ENCODE measurements at regions not wholly inside any gene's neighbourhood (a gene's known extent, or its start where the extent isn't known, plus 50 kb on each side); places are given as distances from the start of the nearest gene placed in this dataset.

DNA sequence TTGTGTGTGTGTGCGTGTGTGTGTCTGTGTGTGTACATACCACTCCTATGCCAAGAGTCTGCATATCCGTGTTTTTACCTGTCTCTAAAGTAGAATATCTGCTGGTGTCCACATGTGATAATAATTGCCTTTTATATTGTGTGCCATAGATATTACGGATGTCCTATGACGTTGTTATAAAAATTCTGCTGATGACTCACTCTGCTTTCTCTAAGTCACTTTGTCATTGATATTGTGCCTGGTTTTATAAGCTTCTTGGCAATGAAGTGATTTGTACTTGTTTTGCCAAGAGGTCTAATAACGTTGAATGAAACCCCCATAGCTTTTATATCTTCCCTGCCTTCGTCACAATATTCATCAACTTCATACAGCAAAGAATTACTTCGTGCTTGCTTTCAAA lies 102.6 kb upstream of the C1GALT1C1 start:
- TF ChIP-seq, protein P1, sequence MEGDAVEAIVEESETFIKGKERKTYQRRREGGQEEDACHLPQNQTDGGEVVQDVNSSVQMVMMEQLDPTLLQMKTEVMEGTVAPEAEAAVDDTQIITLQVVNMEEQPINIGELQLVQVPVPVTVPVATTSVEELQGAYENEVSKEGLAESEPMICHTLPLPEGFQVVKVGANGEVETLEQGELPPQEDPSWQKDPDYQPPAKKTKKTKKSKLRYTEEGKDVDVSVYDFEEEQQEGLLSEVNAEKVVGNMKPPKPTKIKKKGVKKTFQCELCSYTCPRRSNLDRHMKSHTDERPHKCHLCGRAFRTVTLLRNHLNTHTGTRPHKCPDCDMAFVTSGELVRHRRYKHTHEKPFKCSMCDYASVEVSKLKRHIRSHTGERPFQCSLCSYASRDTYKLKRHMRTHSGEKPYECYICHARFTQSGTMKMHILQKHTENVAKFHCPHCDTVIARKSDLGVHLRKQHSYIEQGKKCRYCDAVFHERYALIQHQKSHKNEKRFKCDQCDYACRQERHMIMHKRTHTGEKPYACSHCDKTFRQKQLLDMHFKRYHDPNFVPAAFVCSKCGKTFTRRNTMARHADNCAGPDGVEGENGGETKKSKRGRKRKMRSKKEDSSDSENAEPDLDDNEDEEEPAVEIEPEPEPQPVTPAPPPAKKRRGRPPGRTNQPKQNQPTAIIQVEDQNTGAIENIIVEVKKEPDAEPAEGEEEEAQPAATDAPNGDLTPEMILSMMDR (IDR thresholded peaks at IDR 0.05): no peak
- TF ChIP-seq POLR2A (IDR thresholded peaks at IDR 0.05): no peak

Data from thyroid gland (tissue), 4 donors.